ENCODE measurements at regions not wholly inside any gene's neighbourhood (a gene's known extent, or its start where the extent isn't known, plus 50 kb on each side); places are given as distances from the start of the nearest gene placed in this dataset.

DNA sequence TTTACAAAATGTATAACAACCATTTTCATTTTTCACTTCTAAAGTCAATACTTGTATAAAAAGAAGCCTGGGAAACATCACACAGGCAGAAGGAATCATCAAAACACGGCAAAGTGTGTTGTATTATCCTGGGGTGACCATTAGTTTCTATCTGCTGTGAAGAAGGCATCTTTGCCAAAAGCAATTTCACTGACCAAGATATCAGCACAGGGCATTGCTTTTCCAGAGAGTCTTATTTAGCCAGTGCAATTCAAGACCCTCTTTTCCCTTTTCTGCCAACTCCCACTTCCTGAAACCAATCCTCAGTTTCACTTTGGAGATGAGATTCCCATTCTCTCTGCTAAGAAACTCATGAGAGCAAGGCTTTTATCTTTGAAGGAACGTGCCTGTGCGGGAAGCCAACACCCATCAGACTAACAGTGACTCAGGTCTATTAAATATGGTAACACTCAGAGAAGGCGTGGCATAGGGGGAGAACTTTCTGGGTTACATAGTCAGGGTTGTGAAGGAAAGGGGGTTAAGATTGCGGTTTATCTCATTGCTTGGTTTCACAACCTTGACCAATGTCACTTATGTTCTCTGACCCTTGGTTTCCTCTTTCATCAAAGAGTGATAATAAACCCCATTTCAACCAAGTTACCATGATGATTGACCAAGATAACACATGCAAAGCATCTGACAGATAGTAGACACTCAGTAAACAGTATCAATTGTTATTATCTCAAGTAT, 666.9 kb upstream of the KLF4 start:
- TF ChIP-seq, protein P1, sequence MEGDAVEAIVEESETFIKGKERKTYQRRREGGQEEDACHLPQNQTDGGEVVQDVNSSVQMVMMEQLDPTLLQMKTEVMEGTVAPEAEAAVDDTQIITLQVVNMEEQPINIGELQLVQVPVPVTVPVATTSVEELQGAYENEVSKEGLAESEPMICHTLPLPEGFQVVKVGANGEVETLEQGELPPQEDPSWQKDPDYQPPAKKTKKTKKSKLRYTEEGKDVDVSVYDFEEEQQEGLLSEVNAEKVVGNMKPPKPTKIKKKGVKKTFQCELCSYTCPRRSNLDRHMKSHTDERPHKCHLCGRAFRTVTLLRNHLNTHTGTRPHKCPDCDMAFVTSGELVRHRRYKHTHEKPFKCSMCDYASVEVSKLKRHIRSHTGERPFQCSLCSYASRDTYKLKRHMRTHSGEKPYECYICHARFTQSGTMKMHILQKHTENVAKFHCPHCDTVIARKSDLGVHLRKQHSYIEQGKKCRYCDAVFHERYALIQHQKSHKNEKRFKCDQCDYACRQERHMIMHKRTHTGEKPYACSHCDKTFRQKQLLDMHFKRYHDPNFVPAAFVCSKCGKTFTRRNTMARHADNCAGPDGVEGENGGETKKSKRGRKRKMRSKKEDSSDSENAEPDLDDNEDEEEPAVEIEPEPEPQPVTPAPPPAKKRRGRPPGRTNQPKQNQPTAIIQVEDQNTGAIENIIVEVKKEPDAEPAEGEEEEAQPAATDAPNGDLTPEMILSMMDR (optimal IDR thresholded peaks at IDR 0.05 in 1 of 3, IDR thresholded peaks at IDR 0.05 in 1 of 3, conservative IDR thresholded peaks at IDR 0.05 in 1 of 3; ENCODE audit: extremely low read depth in 1 of 3, insufficient read depth in 2 of 3, low read length in 3 of 3) = no peak
- no peak for TF ChIP-seq EZH2 (IDR thresholded peaks at IDR 0.05; ENCODE audit: low read length)

Data from keratinocyte (primary cell).